Smooth muscle cell of the brain vasculature (primary cell): ENCODE measurements at regions not wholly inside any gene's neighbourhood (a gene's known extent, or its start where the extent isn't known, plus 50 kb on each side); places are given as distances from the start of the nearest gene placed in this dataset.

Experiments
- DNase-seq: peaks from one replicate; pipeline ENCODE4 v3.0.0-alpha.2; 2012; ENCODE audit warnings: low read depth, low spot score

GRCh38 chr10:31644931-31645633 is 283.5 kb downstream of the ARHGAP12 start:
- DNase-seq, result no peak

GRCh38 chr10:31642281-31642680 is 286.4 kb downstream of the ARHGAP12 start:
- no peak for DNase-seq

- no peak for DNase-seq
Observed at GRCh38 chr10:31635415-31636065, 293.1 kb downstream of the ARHGAP12 start.

- no peak for DNase-seq
Observed at GRCh38 chr10:31635009-31635408, 293.6 kb downstream of the ARHGAP12 start.

- no peak for DNase-seq
Observed at GRCh38 chr10:31630861-31631567, 297.6 kb downstream of the ARHGAP12 start.

GRCh38 chr10:31625566-31625965 is 303.1 kb downstream of the ARHGAP12 start:
- no peak for DNase-seq

- DNase-seq, result no peak
Observed at GRCh38 chr10:31624611-31625010, 304.0 kb downstream of the ARHGAP12 start.

- DNase-seq, result no peak
Observed at GRCh38 chr10:31623947-31624346, 304.7 kb downstream of the ARHGAP12 start.

GRCh38 chr10:31623466-31623865 is 304.4 kb downstream of the ZEB1 start:
- DNase-seq, result no peak

- no peak for DNase-seq
Observed at GRCh38 chr10:31622978-31623377, 304.0 kb downstream of the ZEB1 start.

- no peak for DNase-seq
Observed at GRCh38 chr10:31621733-31622132, 302.7 kb downstream of the ZEB1 start.

GRCh38 chr10:31620226-31621151 is 301.5 kb downstream of the ZEB1 start:
- no peak for DNase-seq

- no peak for DNase-seq
Observed at GRCh38 chr10:31619531-31620061, 300.6 kb downstream of the ZEB1 start.

GRCh38 chr10:31618541-31619291 is 299.7 kb downstream of the ZEB1 start:
- no peak for DNase-seq

GRCh38 chr10:31617757-31618156 is 298.7 kb downstream of the ZEB1 start:
- no peak for DNase-seq

GRCh38 chr10:31617133-31617532 is 298.1 kb downstream of the ZEB1 start:
- no peak for DNase-seq

- DNase-seq, result no peak
Observed at GRCh38 chr10:31615129-31615528, 296.1 kb downstream of the ZEB1 start.

GRCh38 chr10:31614611-31615010 is 295.6 kb downstream of the ZEB1 start:
- DNase-seq, result no peak

GRCh38 chr10:31612082-31612481 is 293.1 kb downstream of the ZEB1 start:
- no peak for DNase-seq

- DNase-seq, result no peak
Observed at GRCh38 chr10:31611161-31611560, 292.1 kb downstream of the ZEB1 start.

- DNase-seq, result no peak
Observed at GRCh38 chr10:31607481-31607880, 288.5 kb downstream of the ZEB1 start.
